ENCODE measurements at regions not wholly inside any gene's neighbourhood (a gene's known extent, or its start where the extent isn't known, plus 50 kb on each side); places are given as distances from the start of the nearest gene placed in this dataset.

DNA sequence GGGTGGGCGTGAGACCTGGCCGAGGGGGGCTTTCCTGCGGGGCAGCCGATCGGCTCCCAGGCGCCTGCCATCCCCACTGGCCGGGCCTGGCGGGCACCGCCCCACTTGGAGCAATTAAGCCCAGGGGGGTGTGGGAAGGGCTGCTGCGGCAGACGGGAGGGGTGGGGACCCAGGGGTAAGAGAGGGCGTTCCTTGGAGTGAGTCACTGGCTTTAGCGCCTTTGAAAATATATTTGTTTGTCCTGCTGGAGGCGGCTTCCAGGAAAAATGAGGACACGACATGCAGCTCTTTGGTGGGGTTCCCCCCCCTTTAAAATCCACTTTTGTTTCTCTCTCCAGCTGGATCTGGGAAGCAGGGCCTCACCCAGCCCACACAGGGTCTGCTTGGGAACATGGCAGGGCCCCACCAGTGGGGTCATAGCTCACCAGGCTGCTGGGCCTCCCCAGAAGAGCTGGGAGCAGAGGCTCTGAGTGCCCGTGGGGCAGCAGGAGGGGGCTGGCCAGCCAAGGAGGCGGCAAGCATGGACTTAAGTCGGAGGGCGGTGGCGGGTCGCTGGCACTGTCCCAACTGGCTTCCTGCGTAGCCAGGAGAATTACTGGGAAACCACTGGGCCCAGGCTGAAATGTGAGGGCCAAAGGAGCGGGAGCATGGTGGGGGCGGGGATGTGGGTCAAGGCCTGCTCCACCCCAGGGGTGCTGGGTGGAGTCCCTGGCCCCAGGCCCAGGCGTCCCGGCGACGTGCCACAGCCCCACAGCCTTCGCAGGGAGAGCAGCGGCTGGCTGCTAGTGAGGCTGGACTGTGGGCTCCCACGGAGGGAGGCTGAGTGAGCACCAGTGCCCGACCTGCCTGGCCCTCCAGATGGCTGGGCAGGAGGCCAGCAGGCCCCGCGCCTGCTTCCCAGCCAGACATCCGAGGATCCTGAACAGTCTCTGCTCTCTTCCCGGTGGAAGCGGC lies 128.0 kb downstream of the RFLNA start:
- Histone ChIP-seq H3K4me3 (ENCODE audit: insufficient read length, low read depth) (peak overlapping the region; percentile 32), H3K36me3 (ENCODE audit: insufficient read depth, insufficient read length, low read length) (peaks cover 73% of the 10 kb centered on the region)

DNA sequence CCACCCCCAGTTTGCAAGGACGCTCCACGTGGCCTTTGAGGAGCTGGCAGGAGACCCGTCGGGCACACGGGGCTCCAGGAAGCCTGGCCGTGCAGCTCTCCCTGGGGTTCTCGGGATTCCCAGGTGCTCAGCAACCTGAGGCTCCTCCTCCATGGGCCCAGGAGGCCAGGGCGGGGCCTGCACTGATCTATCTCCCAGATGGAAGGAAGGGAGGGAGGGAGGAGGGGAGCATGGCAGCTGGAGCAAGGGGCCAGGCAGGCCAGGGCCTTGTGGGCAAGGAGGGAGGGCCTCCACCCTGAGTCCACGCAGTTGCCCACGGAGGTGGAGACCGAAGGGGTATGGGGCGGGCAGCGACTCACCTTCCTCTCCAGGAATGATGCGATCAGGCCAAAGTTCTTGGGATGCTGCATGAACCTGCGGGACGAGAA lies 127.3 kb downstream of the RFLNA start:
- Histone ChIP-seq H3K9me3 (ENCODE audit: insufficient read depth, low read length) (no peaks in the 10 kb centered on the region), H3K4me3 (ENCODE audit: insufficient read length, low read depth) (peak overlapping the region; percentile 32), H3K9ac (ENCODE audit: insufficient read length, low read depth) (peak overlapping the region; percentile 83), H3K27me3 (ENCODE audit: insufficient read depth, insufficient read length) (no peaks in the 10 kb centered on the region), H3K36me3 (ENCODE audit: insufficient read depth, insufficient read length, low read length) (peaks cover 73% of the 10 kb centered on the region), H3K4me1 (ENCODE audit: insufficient read depth, insufficient read length) (peaks cover 31% of the 10 kb centered on the region)
- TF ChIP-seq ZNF274 (IDR thresholded peaks at IDR 0.05; ENCODE audit: low read depth, low read length), result no peak
- TF ChIP-seq SUZ12 (IDR thresholded peaks at IDR 0.05; ENCODE audit: extremely low read depth, insufficient read depth, insufficient read length), result no peak
- TF ChIP-seq YY1 (IDR thresholded peaks at IDR 0.05; ENCODE audit: insufficient read depth, insufficient read length), result no peak
- DNase-seq (ENCODE audit: low read depth, low spot score), result no peak

More for the DNA sequence above, 128.0 kb downstream of the RFLNA start:
- TF ChIP-seq SUZ12 (IDR thresholded peaks at IDR 0.05; ENCODE audit: extremely low read depth, insufficient read depth, insufficient read length) (no peak), YY1 (IDR thresholded peaks at IDR 0.05; ENCODE audit: insufficient read depth, insufficient read length) (no peak), ZNF274 (IDR thresholded peaks at IDR 0.05; ENCODE audit: low read depth, low read length) (no peak)
- Histone ChIP-seq H3K9ac (ENCODE audit: insufficient read length, low read depth) (peak overlapping the region; percentile 83), H3K27me3 (ENCODE audit: insufficient read depth, insufficient read length) (no peaks in the 10 kb centered on the region), H3K9me3 (ENCODE audit: insufficient read depth, low read length) (no peaks in the 10 kb centered on the region), H3K4me1 (ENCODE audit: insufficient read depth, insufficient read length) (peaks cover 38% of the 10 kb centered on the region)
- no peak for DNase-seq (ENCODE audit: low read depth, low spot score)

DNA sequence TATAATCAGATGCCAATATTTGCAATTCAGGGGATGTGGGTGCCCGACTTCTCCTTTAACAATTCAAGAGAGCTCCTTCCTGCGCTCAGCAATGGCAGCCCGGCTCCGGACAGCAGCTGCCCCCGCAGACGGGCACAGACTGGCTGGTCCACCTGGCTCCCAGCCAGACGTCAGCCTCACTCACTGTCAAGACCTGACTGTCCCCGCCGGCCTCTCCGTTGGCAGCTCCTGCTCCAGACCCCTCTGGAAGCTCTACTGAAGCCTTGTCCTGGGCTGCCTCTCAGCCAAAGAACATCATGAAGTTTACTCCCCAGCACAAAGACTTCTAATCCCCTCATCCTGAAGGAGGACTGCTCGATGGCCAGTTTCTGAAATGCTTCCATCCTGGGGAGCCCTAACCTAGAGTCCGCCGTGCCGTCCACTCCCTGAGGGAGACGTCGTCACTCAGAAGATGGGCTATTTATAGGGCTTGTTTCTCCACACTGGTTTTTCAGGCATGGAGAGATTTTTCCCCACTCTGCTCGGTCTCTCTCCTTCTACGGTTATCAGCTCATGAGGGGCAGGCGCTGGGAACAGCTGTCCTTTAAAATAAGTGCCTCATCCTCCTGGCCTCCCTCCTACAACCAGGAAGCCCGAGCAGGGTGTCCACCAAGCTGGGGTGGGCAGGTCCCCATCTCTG lies 126.2 kb downstream of the RFLNA start:
- Histone ChIP-seq H3K9me3 (ENCODE audit: insufficient read depth, low read length) (no peaks in the 10 kb centered on the region), H3K27me3 (ENCODE audit: insufficient read depth, insufficient read length) (no peaks in the 10 kb centered on the region), H3K9ac (ENCODE audit: insufficient read length, low read depth) (peak overlapping the region; percentile 57), H3K36me3 (ENCODE audit: insufficient read depth, insufficient read length, low read length) (peaks cover 71% of the 10 kb centered on the region), H3K4me3 (ENCODE audit: insufficient read length, low read depth) (no peak overlapping the region), H3K4me1 (ENCODE audit: insufficient read depth, insufficient read length) (peaks cover 23% of the 10 kb centered on the region)
- DNase-seq (ENCODE audit: low read depth, low spot score), result no peak
- TF ChIP-seq ZNF274 (IDR thresholded peaks at IDR 0.05; ENCODE audit: low read depth, low read length) (no peak), YY1 (IDR thresholded peaks at IDR 0.05; ENCODE audit: insufficient read depth, insufficient read length) (no peak), SUZ12 (IDR thresholded peaks at IDR 0.05; ENCODE audit: extremely low read depth, insufficient read depth, insufficient read length) (no peak)

DNA sequence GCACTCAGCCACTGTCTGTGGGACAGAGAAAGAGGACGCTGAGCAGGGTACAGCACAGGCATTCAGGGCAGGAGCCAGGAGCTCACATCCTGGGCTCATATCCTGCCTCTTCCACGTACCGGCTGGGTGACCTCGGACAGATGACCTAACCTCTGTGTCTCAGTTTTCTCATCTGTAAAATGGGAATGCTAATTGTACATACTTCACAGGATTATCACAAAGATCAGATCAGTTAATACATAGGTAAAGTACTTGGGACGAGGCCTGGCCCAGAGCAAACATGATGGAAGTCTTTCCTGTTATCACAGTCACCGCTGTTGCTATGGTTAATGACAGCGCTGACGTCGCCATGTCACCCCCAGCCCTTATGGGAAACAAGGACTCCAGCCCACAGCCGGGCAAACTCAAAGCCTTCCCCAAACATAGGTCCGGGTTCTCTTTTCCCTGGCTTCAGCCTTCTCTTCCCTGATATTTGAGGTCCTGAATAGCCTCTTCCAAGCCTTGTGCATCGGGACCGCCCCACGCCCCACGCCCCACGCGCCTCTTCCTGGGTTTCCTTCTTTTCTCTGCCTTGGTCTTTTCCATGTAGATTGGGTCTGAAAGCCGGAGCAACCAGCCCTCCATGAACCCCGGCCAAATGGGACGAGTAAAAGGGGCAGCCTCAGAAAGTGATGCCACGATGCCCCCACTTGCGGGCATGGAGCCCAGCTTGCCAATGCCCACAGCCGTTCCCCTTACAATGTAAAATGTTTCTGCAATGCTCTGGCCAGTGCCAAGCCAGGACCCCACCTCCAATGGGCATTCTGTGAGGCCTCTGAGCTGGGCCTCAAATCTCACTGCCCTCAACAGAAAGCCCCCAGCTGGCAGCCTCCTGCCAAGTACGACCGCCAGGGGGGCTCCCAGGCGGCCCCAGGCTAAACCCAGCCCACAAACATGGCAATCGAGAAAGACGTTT lies 125.4 kb downstream of the RFLNA start:
- DNase-seq (ENCODE audit: low read depth, low spot score), result no peak
- Histone ChIP-seq H3K4me3 (ENCODE audit: insufficient read length, low read depth) (no peak overlapping the region), H3K27me3 (ENCODE audit: insufficient read depth, insufficient read length) (no peaks in the 10 kb centered on the region), H3K9me3 (ENCODE audit: insufficient read depth, low read length) (no peaks in the 10 kb centered on the region), H3K4me1 (ENCODE audit: insufficient read depth, insufficient read length) (peaks cover 26% of the 10 kb centered on the region), H3K9ac (ENCODE audit: insufficient read length, low read depth) (no peak overlapping the region), H3K36me3 (ENCODE audit: insufficient read depth, insufficient read length, low read length) (peaks cover 70% of the 10 kb centered on the region)
- TF ChIP-seq YY1 (IDR thresholded peaks at IDR 0.05; ENCODE audit: insufficient read depth, insufficient read length), result no peak
- no peak for TF ChIP-seq SUZ12 (IDR thresholded peaks at IDR 0.05; ENCODE audit: extremely low read depth, insufficient read depth, insufficient read length)
- TF ChIP-seq ZNF274 (IDR thresholded peaks at IDR 0.05; ENCODE audit: low read depth, low read length), result no peak

DNA sequence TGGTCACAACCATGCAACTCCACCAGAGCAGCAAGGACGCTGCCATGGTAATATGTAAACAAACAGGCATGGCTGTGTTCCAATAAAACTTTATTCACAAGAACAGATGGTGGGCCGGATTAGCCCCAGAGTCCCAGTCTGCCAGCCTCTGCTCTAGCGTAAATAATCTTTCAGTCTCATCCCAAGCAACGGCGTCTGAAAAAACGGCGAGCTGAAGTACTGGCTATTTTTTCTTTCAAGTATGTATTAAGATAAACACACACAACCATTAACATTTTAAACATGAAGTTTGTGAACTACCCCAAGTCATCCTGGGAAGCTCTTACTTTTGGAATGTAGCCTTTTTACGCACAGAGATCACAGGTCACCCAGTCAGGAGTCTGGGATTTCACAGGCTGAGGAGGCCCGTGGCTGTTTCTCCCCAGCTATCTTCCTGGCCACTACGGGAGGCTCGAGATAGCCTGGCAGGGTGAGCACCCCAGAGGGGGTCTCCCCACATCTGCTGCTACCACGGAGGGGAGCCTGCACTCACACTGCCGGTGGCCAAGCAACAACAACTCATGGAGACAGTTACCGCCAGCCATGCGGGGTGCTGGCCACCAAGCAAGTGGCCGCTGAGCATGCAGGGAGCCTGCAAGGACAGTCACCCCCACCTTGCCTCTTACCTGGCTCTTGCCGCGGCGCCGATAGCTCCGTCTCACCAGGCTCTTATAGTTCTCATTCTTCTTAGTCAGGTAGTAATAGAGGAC lies 124.6 kb downstream of the RFLNA start:
- Histone ChIP-seq H3K27me3 (ENCODE audit: insufficient read depth, insufficient read length) (no peaks in the 10 kb centered on the region), H3K4me3 (ENCODE audit: insufficient read length, low read depth) (no peak overlapping the region), H3K4me1 (ENCODE audit: insufficient read depth, insufficient read length) (peaks cover 24% of the 10 kb centered on the region), H3K9ac (ENCODE audit: insufficient read length, low read depth) (no peak overlapping the region), H3K36me3 (ENCODE audit: insufficient read depth, insufficient read length, low read length) (peaks cover 73% of the 10 kb centered on the region), H3K9me3 (ENCODE audit: insufficient read depth, low read length) (no peaks in the 10 kb centered on the region)
- DNase-seq (ENCODE audit: low read depth, low spot score), result no peak
- TF ChIP-seq ZNF274 (IDR thresholded peaks at IDR 0.05; ENCODE audit: low read depth, low read length), result no peak

DNA sequence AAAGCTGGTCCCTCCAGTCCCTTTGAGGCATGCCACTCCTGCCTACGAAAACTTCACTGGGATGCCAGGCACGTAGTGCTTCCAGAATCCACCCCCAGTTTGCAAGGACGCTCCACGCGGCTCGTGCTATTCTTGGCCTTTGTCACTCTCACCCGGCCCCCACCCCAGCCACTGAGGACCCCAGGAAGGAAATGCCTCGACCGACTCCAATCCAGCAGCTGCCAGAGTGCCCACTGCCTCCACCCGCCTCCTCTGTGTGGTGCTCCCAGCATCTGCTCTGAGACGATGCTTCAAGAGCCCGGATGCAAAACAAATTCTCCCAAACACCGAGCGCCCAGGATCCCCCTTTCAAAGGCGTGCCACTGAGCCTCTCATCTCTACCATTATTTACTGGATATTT lies 123.9 kb downstream of the RFLNA start:
- no peaks in the 10 kb centered on the region for H3K27me3 ChIP-seq (ENCODE audit: insufficient read depth, insufficient read length)
- DNase-seq (ENCODE audit: low read depth, low spot score), result no peak
- no peaks in the 10 kb centered on the region for H3K9me3 ChIP-seq (ENCODE audit: insufficient read depth, low read length)
- H3K36me3 ChIP-seq (ENCODE audit: insufficient read depth, insufficient read length, low read length), result peaks cover 80% of the 10 kb centered on the region
- TF ChIP-seq SUZ12 (IDR thresholded peaks at IDR 0.05; ENCODE audit: extremely low read depth, insufficient read depth, insufficient read length), result no peak
- no peak for TF ChIP-seq ZNF274 (IDR thresholded peaks at IDR 0.05; ENCODE audit: low read depth, low read length)
- TF ChIP-seq YY1 (IDR thresholded peaks at IDR 0.05; ENCODE audit: insufficient read depth, insufficient read length), result no peak
- H3K4me1 ChIP-seq (ENCODE audit: insufficient read depth, insufficient read length), result peaks cover 23% of the 10 kb centered on the region
- H3K9ac ChIP-seq (ENCODE audit: insufficient read length, low read depth), result no peak overlapping the region
- H3K4me3 ChIP-seq (ENCODE audit: insufficient read length, low read depth), result no peak overlapping the region
